Erythroblast (primary cell): ENCODE measurements at regions not wholly inside any gene's neighbourhood (a gene's known extent, or its start where the extent isn't known, plus 50 kb on each side); places are given as distances from the start of the nearest gene placed in this dataset.

Experiments
- GATA1 ChIP-seq: IDR thresholded peaks from 2 replicates; pipeline ENCODE4 v1.6.1; 2011; ENCODE audit warnings: low read depth, mild to moderate bottlenecking, control low read depth, low read length, moderate library complexity
- POLR2A ChIP-seq: IDR thresholded peaks from 2 replicates; pipeline ENCODE4 v1.6.1; 2011; ENCODE audit warnings: mild to moderate bottlenecking, low read length

DNA sequence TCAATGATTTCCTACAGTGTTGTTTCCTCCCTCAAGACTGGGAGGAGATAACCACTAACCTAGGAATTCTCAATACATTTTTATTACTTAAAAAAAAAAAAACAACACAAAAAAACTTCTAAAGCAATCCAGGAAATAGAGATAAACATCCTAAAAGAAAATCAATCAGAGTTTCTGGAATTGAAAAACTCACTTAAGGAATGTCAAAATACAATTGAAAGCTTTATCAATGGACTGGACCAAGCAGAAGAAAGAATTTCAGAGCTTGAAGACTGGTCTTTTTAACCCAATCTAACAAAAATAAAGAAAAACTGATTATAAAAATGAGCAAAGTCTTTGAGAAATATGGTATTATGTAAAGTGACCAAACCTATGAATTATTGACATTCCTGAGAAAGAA, 394.1 kb downstream of the XPNPEP1 start:
- TF ChIP-seq POLR2A, result no peak
- TF ChIP-seq GATA1, result no peak
